HEK293 (cell line): ENCODE measurements at regions not wholly inside any gene's neighbourhood (a gene's known extent, or its start where the extent isn't known, plus 50 kb on each side); places are given as distances from the start of the nearest gene placed in this dataset.

Experiments used
- CTCF ChIP-seq: fragments of 450-650 bp; formaldehyde crosslinking; IDR thresholded peaks from 2 replicates; pipeline ENCODE4 v1.5.1; 2016; ENCODE audit warnings: missing biosample characterization, missing genetic modification characterization
- REST ChIP-seq: fragments of 450-650 bp; formaldehyde crosslinking; IDR thresholded peaks from 2 replicates; pipeline ENCODE4 v1.5.1; 2016; ENCODE audit warnings: missing biosample characterization, missing genetic modification characterization
- ZBTB26 ChIP-seq: fragments of 450-650 bp; formaldehyde crosslinking; optimal IDR thresholded peaks from 2 replicates; pipeline ENCODE3; 2016; ENCODE audit warnings: missing biosample characterization, mild to moderate bottlenecking, missing genetic modification characterization
- ZNF26 ChIP-seq: fragments of 450-650 bp; formaldehyde crosslinking; IDR thresholded peaks from 2 replicates; pipeline ENCODE4 v1.5.1; 2016; ENCODE audit warnings: missing biosample characterization, missing genetic modification characterization
- ZNF560 ChIP-seq: fragments of 450-650 bp; formaldehyde crosslinking; IDR thresholded peaks from 2 replicates; pipeline ENCODE4 v1.5.1; 2017; ENCODE audit warnings: missing biosample characterization, missing genetic modification characterization, borderline replicate concordance

- TF ChIP-seq REST (tag by site-specific recombination) (no peak), CTCF (tag by site-specific recombination) (no peak), ZNF26 (tag by site-specific recombination) (no peak), ZNF560 (tag by site-specific recombination) (no peak), ZBTB26 (tag by site-specific recombination) (no peak)
Observed at GRCh38 chr1:20425622-20426021, 60.4 kb downstream of the CAMK2N1 start.
